ENCODE measurements at regions not wholly inside any gene's neighbourhood (a gene's known extent, or its start where the extent isn't known, plus 50 kb on each side); places are given as distances from the start of the nearest gene placed in this dataset.

GRCh38 chr5:96149546-96149945, 187.9 kb upstream of the ELL2 start:
- DNase-seq (ENCODE audit: low spot score in 2 of 2), result no peak
- ATAC-seq, result no peak
- Mint-ChIP-seq H3K9me3 (no peaks in the 10 kb centered on the region), H3K27ac (no peak overlapping the region), H3K36me3 (no peaks in the 10 kb centered on the region)

GRCh38 chr5:96149021-96149420, 187.4 kb upstream of the ELL2 start:
- Mint-ChIP-seq H3K27ac (no peak overlapping the region), H3K36me3 (no peaks in the 10 kb centered on the region), H3K9me3 (no peaks in the 10 kb centered on the region)
- DNase-seq (ENCODE audit: low spot score in 2 of 2) (no peak), ATAC-seq (no peak)

- no peak for ATAC-seq
- H3K9me3 Mint-ChIP-seq, result no peaks in the 10 kb centered on the region
- H3K27ac Mint-ChIP-seq, result no peak overlapping the region
- H3K36me3 Mint-ChIP-seq, result no peaks in the 10 kb centered on the region
- no peak for DNase-seq (ENCODE audit: low spot score in 2 of 2)
Measured at GRCh38 chr5:96148376-96148775, 186.7 kb upstream of the ELL2 start.

DNA sequence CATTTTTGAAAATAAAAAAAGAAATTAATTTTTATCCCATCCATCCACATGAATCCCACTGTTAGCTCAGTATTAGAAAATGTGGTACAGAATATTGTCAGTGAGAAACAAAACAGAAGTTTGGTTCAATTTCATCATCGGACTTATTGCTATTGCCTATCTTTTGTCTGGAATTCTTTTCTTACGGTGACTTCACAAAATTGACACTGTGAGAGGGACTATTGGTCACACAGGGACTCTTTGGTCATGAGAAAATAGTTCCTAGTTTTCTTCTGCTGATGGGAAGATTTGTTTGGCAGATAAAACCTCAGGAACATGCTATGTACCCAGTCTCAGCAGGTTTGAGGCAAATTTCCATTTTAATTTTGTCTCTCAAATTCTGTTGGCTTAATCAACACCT, 186.2 kb upstream of the ELL2 start:
- DNase-seq (ENCODE audit: low spot score in 2 of 2), result no peak
- ATAC-seq, result no peak
- H3K27ac Mint-ChIP-seq, result no peak overlapping the region
- no peaks in the 10 kb centered on the region for H3K9me3 Mint-ChIP-seq
- H3K36me3 Mint-ChIP-seq, result no peaks in the 10 kb centered on the region

GRCh38 chr5:96146675-96147074, 185.0 kb upstream of the ELL2 start:
- Mint-ChIP-seq H3K27ac (no peak overlapping the region), H3K9me3 (no peaks in the 10 kb centered on the region), H3K36me3 (no peaks in the 10 kb centered on the region)
- peak; percentile 22 to 92 for ATAC-seq
- no peak for DNase-seq (ENCODE audit: low spot score in 2 of 2)

- ATAC-seq (no peak), DNase-seq (ENCODE audit: low spot score in 2 of 2) (no peak)
- Mint-ChIP-seq H3K9me3 (no peaks in the 10 kb centered on the region), H3K27ac (no peak overlapping the region), H3K36me3 (no peaks in the 10 kb centered on the region)
Measured at GRCh38 chr5:96144289-96144688, 182.6 kb upstream of the ELL2 start.

DNA sequence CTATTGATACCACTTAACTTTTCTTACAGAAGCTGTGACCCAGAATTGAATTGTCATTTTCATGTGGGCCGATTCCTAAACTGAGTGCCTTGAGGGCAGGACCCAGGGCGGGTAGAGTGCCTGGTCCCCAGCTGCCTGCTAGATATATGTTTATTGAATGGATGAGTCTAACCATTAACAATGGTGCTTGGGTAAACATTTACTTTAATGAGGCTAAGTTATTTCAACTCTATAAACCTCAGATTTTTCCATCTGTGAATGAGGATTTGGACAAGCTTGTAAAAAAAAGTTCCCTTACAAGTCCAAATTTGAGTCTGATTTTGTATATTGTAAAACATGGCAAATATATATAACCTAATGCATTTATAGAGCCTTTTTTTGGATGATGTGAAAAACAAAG, 181.8 kb upstream of the ELL2 start:
- no peak for ATAC-seq
- H3K27ac Mint-ChIP-seq, result no peak overlapping the region
- no peaks in the 10 kb centered on the region for H3K9me3 Mint-ChIP-seq
- no peaks in the 10 kb centered on the region for H3K36me3 Mint-ChIP-seq
- DNase-seq (ENCODE audit: low spot score in 2 of 2), result no peak

- Mint-ChIP-seq H3K27ac (no peak overlapping the region), H3K9me3 (no peaks in the 10 kb centered on the region), H3K36me3 (no peaks in the 10 kb centered on the region)
- ATAC-seq (no peak), DNase-seq (ENCODE audit: low spot score in 2 of 2) (no peak)
Measured at GRCh38 chr5:96142786-96143434, 181.3 kb upstream of the ELL2 start.

DNA sequence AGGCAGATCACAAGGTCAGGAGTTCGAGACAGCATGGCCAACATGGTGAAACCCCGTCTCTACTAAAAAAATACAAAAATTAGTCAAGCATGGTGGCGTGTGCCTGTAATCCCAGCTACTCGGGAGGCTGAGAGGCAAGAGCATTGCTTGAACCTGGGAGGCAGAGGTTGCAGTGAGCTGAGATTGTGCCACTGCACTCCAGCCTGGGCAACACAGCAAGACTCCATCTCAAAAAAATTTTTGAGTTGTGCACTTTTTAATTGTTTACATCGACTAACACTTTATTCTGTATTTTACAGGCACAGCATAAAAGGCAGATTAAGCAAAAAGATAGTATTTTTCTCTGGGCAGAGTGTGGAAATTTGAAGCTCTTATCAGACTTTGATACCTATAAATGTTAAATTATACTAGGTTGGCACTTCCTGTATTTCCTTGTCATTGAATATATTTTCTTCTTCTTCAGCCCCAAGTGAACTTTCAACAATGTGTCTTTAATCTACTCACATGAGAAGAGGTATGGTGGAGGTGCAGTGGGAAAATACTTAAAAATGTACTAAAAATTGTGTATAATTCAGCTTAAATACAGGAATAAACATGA, 180.6 kb upstream of the ELL2 start:
- no peaks in the 10 kb centered on the region for H3K36me3 Mint-ChIP-seq
- H3K27ac Mint-ChIP-seq, result no peak overlapping the region
- H3K9me3 Mint-ChIP-seq, result no peaks in the 10 kb centered on the region
- no peak for ATAC-seq
- no peak for DNase-seq (ENCODE audit: low spot score in 2 of 2)

- H3K27ac Mint-ChIP-seq, result no peak overlapping the region
- no peak for ATAC-seq
- no peaks in the 10 kb centered on the region for H3K9me3 Mint-ChIP-seq
- no peak for DNase-seq (ENCODE audit: low spot score in 2 of 2)
- H3K36me3 Mint-ChIP-seq, result no peaks in the 10 kb centered on the region
Measured at GRCh38 chr5:96141749-96142148, 180.1 kb upstream of the ELL2 start.

DNA sequence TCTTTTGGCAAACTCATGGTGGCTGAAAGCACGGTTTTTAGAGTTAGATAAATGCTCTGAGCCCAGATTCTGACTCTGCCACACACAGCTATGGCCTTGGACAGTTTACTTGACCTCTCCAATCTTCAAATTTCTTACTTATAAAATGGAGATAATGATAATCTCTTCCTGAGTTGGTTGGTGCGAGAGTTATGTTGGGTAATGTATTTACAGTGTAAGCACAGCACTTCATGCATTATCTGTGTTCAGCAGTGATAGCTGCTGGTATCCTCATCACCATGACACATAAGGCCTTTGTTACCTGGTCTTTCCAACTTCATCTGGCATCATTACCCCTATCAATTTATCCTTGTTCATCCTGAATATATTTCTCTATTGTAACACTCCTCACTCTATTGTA, 178.8 kb upstream of the ELL2 start:
- ATAC-seq, result no peak

DNA sequence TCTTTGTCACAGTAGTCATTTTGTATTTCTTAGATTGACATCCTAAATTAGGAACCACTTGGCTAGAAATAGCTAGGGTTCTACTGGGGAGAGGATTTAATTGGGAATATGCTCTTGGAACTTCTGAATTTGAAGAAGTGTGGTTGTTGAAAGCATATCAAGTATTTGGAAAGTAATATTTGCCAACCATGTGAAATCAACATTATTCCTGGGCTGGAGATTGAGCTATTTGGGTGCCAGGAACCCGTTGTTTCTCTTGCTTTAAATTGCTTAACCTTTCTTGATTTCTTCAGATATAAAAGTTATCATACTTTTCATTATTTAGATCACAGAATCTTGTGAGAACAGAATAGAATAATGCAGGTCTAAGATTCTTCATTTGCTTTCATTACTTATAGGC, 178.4 kb upstream of the ELL2 start:
- H3K9me3 Mint-ChIP-seq, result no peaks in the 10 kb centered on the region
- no peak overlapping the region for H3K27ac Mint-ChIP-seq
- no peaks in the 10 kb centered on the region for H3K36me3 Mint-ChIP-seq
- DNase-seq (ENCODE audit: low spot score in 2 of 2) (no peak), ATAC-seq (no peak)

More for the DNA sequence above, 178.8 kb upstream of the ELL2 start:
- no peaks in the 10 kb centered on the region for H3K9me3 Mint-ChIP-seq
- H3K36me3 Mint-ChIP-seq, result no peaks in the 10 kb centered on the region
- DNase-seq (ENCODE audit: low spot score in 2 of 2), result no peak
- H3K27ac Mint-ChIP-seq, result no peak overlapping the region

- DNase-seq (ENCODE audit: low spot score in 2 of 2) (no peak), ATAC-seq (no peak)
- no peaks in the 10 kb centered on the region for H3K9me3 Mint-ChIP-seq
- H3K36me3 Mint-ChIP-seq, result no peaks in the 10 kb centered on the region
- H3K27ac Mint-ChIP-seq, result no peak overlapping the region
Measured at GRCh38 chr5:96134886-96135285, 173.2 kb upstream of the ELL2 start.

- Mint-ChIP-seq H3K9me3 (no peaks in the 10 kb centered on the region), H3K36me3 (no peaks in the 10 kb centered on the region), H3K27ac (no peak overlapping the region)
- ATAC-seq, result no peak
- no peak for DNase-seq (ENCODE audit: low spot score in 2 of 2)
Measured at GRCh38 chr5:96133341-96134079, 171.9 kb upstream of the ELL2 start.

- DNase-seq (ENCODE audit: low spot score in 2 of 2) (no peak), ATAC-seq (no peak)
- Mint-ChIP-seq H3K9me3 (no peaks in the 10 kb centered on the region), H3K27ac (no peak overlapping the region), H3K36me3 (no peaks in the 10 kb centered on the region)
Measured at GRCh38 chr5:96129276-96129675, 167.6 kb upstream of the ELL2 start.

GRCh38 chr5:96128204-96128864, 166.7 kb upstream of the ELL2 start:
- H3K9me3 Mint-ChIP-seq, result no peaks in the 10 kb centered on the region
- H3K27ac Mint-ChIP-seq, result no peak overlapping the region
- no peak for DNase-seq (ENCODE audit: low spot score in 2 of 2)
- ATAC-seq, result no peak
- no peaks in the 10 kb centered on the region for H3K36me3 Mint-ChIP-seq

GRCh38 chr5:96127538-96127937, 165.9 kb upstream of the ELL2 start:
- no peaks in the 10 kb centered on the region for H3K36me3 Mint-ChIP-seq
- no peak for ATAC-seq
- H3K9me3 Mint-ChIP-seq, result no peaks in the 10 kb centered on the region
- no peak overlapping the region for H3K27ac Mint-ChIP-seq
- no peak for DNase-seq (ENCODE audit: low spot score in 2 of 2)
